CD14-positive monocyte (primary cell): ENCODE measurements at regions not wholly inside any gene's neighbourhood (a gene's known extent, or its start where the extent isn't known, plus 50 kb on each side); places are given as distances from the start of the nearest gene placed in this dataset.
"Not testable (repeated sequence)": the region's sequence is repeated elsewhere in the genome, so short reads cannot be mapped to it uniquely, and the experiment has no call there.

Experiments
- DNase-seq, 3 donors: peaks; one replicate each; pipeline ENCODE4 v3.0.0-alpha.2; 2011 to 2022
- H2AFZ ChIP-seq: 2 replicates; pipeline ENCODE4 v1.6.0; 2012; ENCODE audit warnings: mild to moderate bottlenecking, low read depth, low read length, inconsistent platforms; ENCODE audit not compliant: insufficient read depth, poor library complexity, severe bottlenecking
- H3K27ac ChIP-seq, 2 donors: 1 replicate in 1 of 2; 2 replicates in 1 of 2; pipeline ENCODE4 v1.5.1; 2012 to 2013; ENCODE audit warnings: low read length in 2 of 2, control low read depth in 1 of 2, inconsistent platforms in 1 of 2, low read depth in 1 of 2, mild to moderate bottlenecking in 1 of 2
- H3K27me3 ChIP-seq, 2 donors: one replicate each; pipeline versions ENCODE4 v1.6.0 to v1.6.1; 2011 to 2013; ENCODE audit warnings: low read length in 2 of 2; ENCODE audit not compliant: control insufficient read depth in 2 of 2, insufficient read depth in 2 of 2
- H3K36me3 ChIP-seq, 2 donors: replicated peaks in 1 of 2; 1 replicate in 1 of 2; 2 replicates in 1 of 2; pipeline versions ENCODE4 v1.5.1 to v1.6.1; 2012 to 2013; ENCODE audit warnings: low read length in 2 of 2, control low read depth in 1 of 2, inconsistent platforms in 1 of 2, mild to moderate bottlenecking in 1 of 2; ENCODE audit not compliant: insufficient read depth in 2 of 2, control insufficient read depth in 1 of 2
- H3K4me1 ChIP-seq, 2 donors: 1 replicate in 1 of 2; 2 replicates in 1 of 2; pipeline versions ENCODE4 v1.5.1 to v1.6.1; 2012 to 2013; ENCODE audit warnings: low read length in 2 of 2, control low read depth in 1 of 2, inconsistent platforms in 1 of 2, mild to moderate bottlenecking in 1 of 2, moderate library complexity in 1 of 2; ENCODE audit not compliant: insufficient read depth in 2 of 2, control insufficient read depth in 1 of 2
- H3K4me2 ChIP-seq: replicated peaks from 2 replicates; pipeline ENCODE3; 2012; ENCODE audit warnings: low read length, moderate library complexity, mild to moderate bottlenecking; ENCODE audit not compliant: poor library complexity, severe bottlenecking; ENCODE audit errors: extremely low read depth
- H3K4me3 ChIP-seq, 3 experiments: fragments of 200-600 bp in 1 of 3; sonication (generic) in 1 of 3; replicated peaks in 1 of 3; 1 replicate in 2 of 3; 2 replicates in 1 of 3; pipeline ENCODE4 v1.5.1; 2011 to 2013; ENCODE audit warnings: low read length in 3 of 3, mild to moderate bottlenecking in 3 of 3, control low read depth in 2 of 3, low read depth in 2 of 3, inconsistent platforms in 1 of 3, moderate library complexity in 1 of 3
- H3K79me2 ChIP-seq: 2 replicates; pipeline ENCODE4 v1.6.0; 2012; ENCODE audit warnings: mild to moderate bottlenecking, control low read depth, inconsistent platforms, low read length, moderate library complexity; ENCODE audit not compliant: insufficient read depth
- H3K9ac ChIP-seq: 2 replicates; pipeline ENCODE4 v1.6.0; 2017; ENCODE audit warnings: low read length, mild to moderate bottlenecking; ENCODE audit not compliant: insufficient read depth, poor library complexity, severe bottlenecking
- H3K9me3 ChIP-seq, 2 donors: replicated peaks in 1 of 2; 1 replicate in 1 of 2; 2 replicates in 1 of 2; pipeline versions ENCODE4 v1.5.1 to v1.6.1; 2012 to 2013; ENCODE audit warnings: low read length in 2 of 2, control low read depth in 1 of 2; ENCODE audit not compliant: control insufficient read depth in 1 of 2, insufficient read depth in 1 of 2
- H4K20me1 ChIP-seq: 2 replicates; pipeline ENCODE4 v1.6.0; 2012; ENCODE audit warnings: mild to moderate bottlenecking, low read length, control low read depth, moderate library complexity; ENCODE audit not compliant: insufficient read depth
- H3K27ac Mint-ChIP-seq, 7 donors: one replicate each; pipeline ENCODE4 v1.8.0; 2020; ENCODE audit warnings: mild to moderate bottlenecking in 7 of 7, mixed read lengths in 7 of 7, moderate library complexity in 6 of 7, inconsistent platforms in 2 of 7
- H3K27me3 Mint-ChIP-seq, 3 donors: one replicate each; pipeline ENCODE4 v1.8.0; 2021 to 2022; ENCODE audit warnings: low read depth in 3 of 3, mild to moderate bottlenecking in 3 of 3, mixed read lengths in 3 of 3, moderate library complexity in 3 of 3, inconsistent platforms in 1 of 3
- H3K36me3 Mint-ChIP-seq, 2 donors: one replicate each; pipeline ENCODE4 v1.8.0; 2020; ENCODE audit warnings: mixed read lengths in 2 of 2, inconsistent platforms in 1 of 2, mild to moderate bottlenecking in 1 of 2
- H3K4me1 Mint-ChIP-seq: one replicate; pipeline ENCODE4 v1.8.0; 2020; ENCODE audit warnings: mild to moderate bottlenecking, mixed read lengths
- H3K4me3 Mint-ChIP-seq, 2 donors: one replicate each; pipeline ENCODE4 v1.8.0; 2020; ENCODE audit warnings: mild to moderate bottlenecking in 2 of 2, mixed read lengths in 2 of 2, moderate library complexity in 1 of 2
- H3K9me3 Mint-ChIP-seq, 7 donors: one replicate each; pipeline ENCODE4 v1.8.0; 2020 to 2022; ENCODE audit warnings: mixed read lengths in 7 of 7, mild to moderate bottlenecking in 6 of 7, moderate library complexity in 6 of 7, inconsistent platforms in 2 of 7
- WGBS: methylation state at CpG from one replicate; pipeline ENCODE4 v1.1.5; 2013; ENCODE audit warnings: missing lambda C conversion rate; ENCODE audit not compliant: insufficient coverage; 5-methylcytosine and 5-hydroxymethylcytosine counted together
- intact Hi-C, 2 donors: fragments of 100-400 bp; cut with micrococcal nuclease; formaldehyde crosslinking; loops; one replicate each; pipeline versions ENCODE4 v1.15.0 to v1.15.1; 2023
- TF ChIP-seq, protein P1 (sequence below): fragments of 200-600 bp; IDR thresholded peaks from one replicate; pipeline ENCODE4 v1.8.0; 2022; ENCODE audit warnings: antibody characterized with exemption, mild to moderate bottlenecking

DNA sequence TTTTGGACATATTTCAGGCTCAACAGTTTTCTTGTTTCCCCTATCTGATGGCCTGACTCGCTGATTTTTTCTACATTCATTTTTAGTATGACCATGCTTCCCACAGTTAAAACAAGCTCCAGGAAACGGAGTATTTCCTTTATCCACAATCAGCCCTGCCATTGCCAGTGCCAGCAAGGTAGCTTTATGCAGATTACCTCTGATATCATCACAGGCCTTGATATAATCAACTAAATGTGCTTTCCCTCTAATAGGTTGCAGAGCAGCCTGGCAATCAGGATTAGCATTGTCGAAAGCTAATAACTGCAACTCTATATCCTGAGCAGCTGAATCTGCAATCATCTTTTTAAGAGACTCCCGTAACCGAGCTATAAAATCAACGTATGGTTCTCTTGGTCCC lies 57.1 kb upstream of the FMNL2 start:
- peaks cover 11 to 41% (median 34%) of the 10 kb centered on the region in 7 donors for H3K9me3 Mint-ChIP-seq

DNA sequence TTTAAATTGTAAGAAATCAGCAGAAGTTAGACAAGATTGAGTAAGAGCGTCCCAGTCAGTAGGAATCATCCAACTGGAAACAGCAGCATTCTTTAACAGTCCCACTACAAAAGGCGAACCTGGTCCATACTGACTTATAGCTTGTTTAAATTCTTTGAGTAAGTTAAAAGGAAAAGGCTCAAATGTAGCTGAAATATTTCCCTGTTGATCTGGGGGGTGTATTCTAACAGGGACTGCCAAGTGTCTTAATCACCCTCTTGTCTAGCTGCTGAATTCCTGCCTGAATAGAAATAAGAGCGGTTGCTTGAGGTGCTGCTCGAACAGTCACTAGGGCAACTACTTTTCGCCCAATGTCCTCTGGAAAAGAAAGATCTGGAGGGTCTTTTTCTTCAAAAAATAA lies 56.4 kb upstream of the FMNL2 start:
- no peak for DNase-seq
- no peak overlapping the region for H3K4me2 ChIP-seq
- 100% methylated on average over 3 of the region's 5 CpGs for WGBS
- H3K79me2 ChIP-seq: no peaks in the 10 kb centered on the region
- TF ChIP-seq, protein P1, sequence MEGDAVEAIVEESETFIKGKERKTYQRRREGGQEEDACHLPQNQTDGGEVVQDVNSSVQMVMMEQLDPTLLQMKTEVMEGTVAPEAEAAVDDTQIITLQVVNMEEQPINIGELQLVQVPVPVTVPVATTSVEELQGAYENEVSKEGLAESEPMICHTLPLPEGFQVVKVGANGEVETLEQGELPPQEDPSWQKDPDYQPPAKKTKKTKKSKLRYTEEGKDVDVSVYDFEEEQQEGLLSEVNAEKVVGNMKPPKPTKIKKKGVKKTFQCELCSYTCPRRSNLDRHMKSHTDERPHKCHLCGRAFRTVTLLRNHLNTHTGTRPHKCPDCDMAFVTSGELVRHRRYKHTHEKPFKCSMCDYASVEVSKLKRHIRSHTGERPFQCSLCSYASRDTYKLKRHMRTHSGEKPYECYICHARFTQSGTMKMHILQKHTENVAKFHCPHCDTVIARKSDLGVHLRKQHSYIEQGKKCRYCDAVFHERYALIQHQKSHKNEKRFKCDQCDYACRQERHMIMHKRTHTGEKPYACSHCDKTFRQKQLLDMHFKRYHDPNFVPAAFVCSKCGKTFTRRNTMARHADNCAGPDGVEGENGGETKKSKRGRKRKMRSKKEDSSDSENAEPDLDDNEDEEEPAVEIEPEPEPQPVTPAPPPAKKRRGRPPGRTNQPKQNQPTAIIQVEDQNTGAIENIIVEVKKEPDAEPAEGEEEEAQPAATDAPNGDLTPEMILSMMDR: no peak
- H3K4me1 Mint-ChIP-seq: no peaks in the 10 kb centered on the region
- no peak overlapping the region for H3K27ac ChIP-seq
- no peak overlapping the region for H3K4me3 Mint-ChIP-seq
- no peaks in the 10 kb centered on the region for H3K36me3 Mint-ChIP-seq
- H3K9ac ChIP-seq: no peak overlapping the region
- intact Hi-C loops: no loop called here
- no peak overlapping the region for H3K27ac Mint-ChIP-seq
- no peaks in the 10 kb centered on the region for H3K4me1 ChIP-seq
- no peak overlapping the region for H2AFZ ChIP-seq
- H4K20me1 ChIP-seq: no peaks in the 10 kb centered on the region
- no peaks in the 10 kb centered on the region for H3K27me3 ChIP-seq
- no peak overlapping the region for H3K4me3 ChIP-seq
- peaks cover 0 to 3% (median 1%) of the 10 kb centered on the region in 3 donors for H3K27me3 Mint-ChIP-seq
- peaks cover 5 to 35% (median 28%) of the 10 kb centered on the region in 7 donors for H3K9me3 Mint-ChIP-seq
- H3K9me3 ChIP-seq: peaks cover 0 to 16% of the 10 kb centered on the region in 2 donors
- no peaks in the 10 kb centered on the region for H3K36me3 ChIP-seq

More for the DNA sequence above, 57.1 kb upstream of the FMNL2 start:
- H3K36me3 Mint-ChIP-seq, H3K36me3 ChIP-seq, H3K4me2 ChIP-seq, H3K4me3 ChIP-seq, DNase-seq, H3K27me3 ChIP-seq, H4K20me1 ChIP-seq, H3K4me1 Mint-ChIP-seq, H2AFZ ChIP-seq, H3K27ac ChIP-seq, H3K9ac ChIP-seq, H3K27ac Mint-ChIP-seq, intact Hi-C loops, H3K4me1 ChIP-seq, H3K4me3 Mint-ChIP-seq, H3K27me3 Mint-ChIP-seq, H3K79me2 ChIP-seq: not testable (repeated sequence)
- H3K9me3 ChIP-seq: peaks cover 6 to 21% of the 10 kb centered on the region in 2 donors
- 58% methylated on average over 2 of the region's 6 CpGs for WGBS

DNA sequence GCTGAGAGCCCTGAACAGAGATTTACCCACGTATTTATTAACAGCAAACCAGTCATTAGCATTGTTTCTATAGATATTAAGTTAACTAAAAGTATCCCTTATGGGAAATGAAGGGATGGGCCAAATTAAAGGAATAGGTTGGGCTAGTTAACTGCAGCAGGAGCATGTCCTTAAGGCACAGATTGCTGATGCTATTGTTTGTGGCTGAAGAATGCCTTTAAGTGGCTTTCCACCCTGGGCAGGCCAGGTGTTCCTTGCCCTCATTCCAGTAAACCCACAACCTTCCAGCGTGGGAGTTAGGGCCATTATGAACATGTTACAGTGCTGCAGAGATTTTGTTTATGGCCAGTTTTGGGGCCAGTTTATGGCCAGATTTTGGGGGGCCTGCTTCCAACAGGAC lies 55.6 kb upstream of the FMNL2 start:
- H3K36me3 Mint-ChIP-seq, H3K79me2 ChIP-seq, H3K4me1 Mint-ChIP-seq, H3K4me3 ChIP-seq, H3K9ac ChIP-seq, H3K4me3 Mint-ChIP-seq, H4K20me1 ChIP-seq, H3K27ac ChIP-seq, intact Hi-C loops, H3K27me3 ChIP-seq, H3K4me1 ChIP-seq, DNase-seq, H2AFZ ChIP-seq, H3K27me3 Mint-ChIP-seq, H3K27ac Mint-ChIP-seq, H3K4me2 ChIP-seq, H3K36me3 ChIP-seq: not testable (repeated sequence)
- no CpG with 5 or more reads among the region's 2 CpGs for WGBS
- peaks cover 1 to 28% (median 20%) of the 10 kb centered on the region in 7 donors for H3K9me3 Mint-ChIP-seq
- peaks cover 0 to 11% of the 10 kb centered on the region in 2 donors for H3K9me3 ChIP-seq
